PC-3 (cell line): ENCODE measurements at regions not wholly inside any gene's neighbourhood (a gene's known extent, or its start where the extent isn't known, plus 50 kb on each side); places are given as distances from the start of the nearest gene placed in this dataset.

Experiments
- ATAC-seq: fragments of 200-7000 bp; cut with Tn5 transposase; 2 replicates; pipeline ENCODE4 v1.9.1; 2020; ENCODE audit warnings: mild to moderate bottlenecking, moderate library complexity
- BruUV-seq: library from RNA; stranded (reverse); fragments of 400-500 nt; replicated peaks from 2 replicates; lab custom pipeline; 2021; lab: Mats Ljungman, UMichigan
- CTCF ChIA-PET: fragments of 300-600 bp; sonication (Branson Sonifier 250); formaldehyde crosslinking; loops from one replicate; lab custom pipeline; 2022; ENCODE audit warnings: antibody characterized with exemption; lab: Charles Lee
- POLR2A ChIA-PET: fragments of 300-600 bp; sonication (Branson Sonifier 250); formaldehyde crosslinking; loops from one replicate; lab custom pipeline; 2022; ENCODE audit warnings: antibody characterized with exemption; ENCODE audit not compliant: unreplicated experiment; lab: Charles Lee
- DNase-seq: peaks from one replicate; pipeline ENCODE4 v3.0.0-alpha.2; 2015
- H2AFZ ChIP-seq: fragments of 300-600 bp; sonication (generic); 2 replicates; pipeline ENCODE4 v1.6.0; 2016; ENCODE audit warnings: antibody characterized with exemption, low read length
- H3F3A ChIP-seq: fragments of 300-600 bp; sonication (generic); one replicate; pipeline ENCODE4 v1.6.0; 2017; ENCODE audit warnings: antibody characterized with exemption, low read length, control low read depth, mild to moderate bottlenecking; ENCODE audit not compliant: unreplicated experiment
- H3K27ac ChIP-seq: fragments of 300-600 bp; sonication (generic); 2 replicates; pipeline ENCODE4 v1.5.1; 2016; ENCODE audit warnings: mild to moderate bottlenecking, low read length
- H3K27me3 ChIP-seq: fragments of 300-600 bp; sonication (generic); 2 replicates; pipeline ENCODE4 v1.6.1; 2016; ENCODE audit warnings: low read length, mixed read lengths
- H3K36me3 ChIP-seq: fragments of 300-600 bp; sonication (generic); 2 replicates; pipeline ENCODE4 v1.6.1; 2016; ENCODE audit warnings: low read depth, mixed run types, low read length, mixed read lengths
- H3K4me1 ChIP-seq: fragments of 300-600 bp; sonication (generic); 2 replicates; pipeline ENCODE4 v1.5.1; 2016; ENCODE audit warnings: low read length; ENCODE audit not compliant: insufficient read depth
- H3K4me2 ChIP-seq: fragments of 300-600 bp; sonication (generic); 2 replicates; pipeline ENCODE4 v1.6.0; 2016; ENCODE audit warnings: low read length
- H3K4me3 ChIP-seq: fragments of 300-600 bp; sonication (generic); 2 replicates; pipeline ENCODE4 v1.5.1; 2016; ENCODE audit warnings: mild to moderate bottlenecking, low read length, mixed read lengths
- H3K79me2 ChIP-seq: fragments of 300-600 bp; sonication (generic); 2 replicates; pipeline ENCODE4 v1.6.1; 2017; ENCODE audit warnings: low read length, mixed read lengths
- H3K9ac ChIP-seq: fragments of 300-600 bp; sonication (generic); 2 replicates; pipeline ENCODE4 v1.6.0; 2016; ENCODE audit warnings: mild to moderate bottlenecking, low read length
- H3K9me2 ChIP-seq: fragments of 300-600 bp; sonication (generic); replicated peaks from 2 replicates; pipeline ENCODE4 v1.6.1; 2016; ENCODE audit warnings: mixed run types, low read length, mixed read lengths
- H3K9me3 ChIP-seq: fragments of 300-600 bp; sonication (generic); 2 replicates; pipeline ENCODE4 v1.6.1; 2016; ENCODE audit warnings: low read length, mixed read lengths
- H4K20me1 ChIP-seq: fragments of 300-600 bp; sonication (generic); 2 replicates; pipeline ENCODE4 v1.6.1; 2016; ENCODE audit warnings: low read length, mixed read lengths
- EZH2 ChIP-seq: fragments of 300-600 bp; sonication (generic); IDR thresholded peaks from one replicate; pipeline ENCODE4 v1.6.1; 2017; ENCODE audit warnings: antibody characterized with exemption, mild to moderate bottlenecking, low read length; ENCODE audit not compliant: unreplicated experiment
- EZH2phosphoT487 ChIP-seq: fragments of 300-600 bp; sonication (generic); IDR thresholded peaks from 2 replicates; pipeline ENCODE4 v1.6.1; 2018; ENCODE audit warnings: mild to moderate bottlenecking, antibody characterized with exemption, low read length, borderline replicate concordance
- intact Hi-C: fragments of 100-400 bp; cut with micrococcal nuclease; formaldehyde crosslinking; loops from 2 replicates; pipeline ENCODE4 v1.9.0; 2023
- TF ChIP-seq, protein P1 (sequence below): fragments of 300-600 bp; sonication (generic); conservative IDR thresholded peaks from 2 replicates; pipeline ENCODE4 v1.5.1; 2017; ENCODE audit warnings: antibody characterized with exemption, low read depth, mild to moderate bottlenecking, low read length

- no peak overlapping the region for H3K4me2 ChIP-seq
- no peaks in the 10 kb centered on the region for H3K36me3 ChIP-seq
- no TSS peak for BruUV-seq
- no peaks in the 10 kb centered on the region for H3K9me3 ChIP-seq
- no peak overlapping the region for H2AFZ ChIP-seq
- H3K4me3 ChIP-seq = no peak overlapping the region
- ATAC-seq (no peak), DNase-seq (no peak)
- H3K79me2 ChIP-seq = no peaks in the 10 kb centered on the region
- H3K27ac ChIP-seq = no peak overlapping the region
- H4K20me1 ChIP-seq = no peaks in the 10 kb centered on the region
- CTCF ChIA-PET = no interaction called here
- POLR2A ChIA-PET = no interaction called here
- no peak overlapping the region for H3K9ac ChIP-seq
- no peaks in the 10 kb centered on the region for H3F3A ChIP-seq
- no peaks in the 10 kb centered on the region for H3K4me1 ChIP-seq
- intact Hi-C loops = no loop called here
- no peaks in the 10 kb centered on the region for H3K9me2 ChIP-seq
- H3K27me3 ChIP-seq = no peaks in the 10 kb centered on the region
- TF ChIP-seq EZH2 = no peak
Observed at GRCh38 chr3:159216311-159216710, 414.5 kb downstream of the MFSD1 start.

- Histone ChIP-seq H2AFZ (no peak overlapping the region), H3K4me1 (no peaks in the 10 kb centered on the region), H3K27ac (no peak overlapping the region), H3K27me3 (no peaks in the 10 kb centered on the region), H3K4me2 (no peak overlapping the region), H3K9ac (no peak overlapping the region), H3K9me3 (no peaks in the 10 kb centered on the region), H3K9me2 (no peaks in the 10 kb centered on the region), H3K36me3 (no peaks in the 10 kb centered on the region), H3K4me3 (no peak overlapping the region), H3K79me2 (no peaks in the 10 kb centered on the region), H4K20me1 (no peaks in the 10 kb centered on the region), H3F3A (no peaks in the 10 kb centered on the region)
- no peak for TF ChIP-seq EZH2
- no peak for TF ChIP-seq EZH2phosphoT487
- TF ChIP-seq, protein P1, sequence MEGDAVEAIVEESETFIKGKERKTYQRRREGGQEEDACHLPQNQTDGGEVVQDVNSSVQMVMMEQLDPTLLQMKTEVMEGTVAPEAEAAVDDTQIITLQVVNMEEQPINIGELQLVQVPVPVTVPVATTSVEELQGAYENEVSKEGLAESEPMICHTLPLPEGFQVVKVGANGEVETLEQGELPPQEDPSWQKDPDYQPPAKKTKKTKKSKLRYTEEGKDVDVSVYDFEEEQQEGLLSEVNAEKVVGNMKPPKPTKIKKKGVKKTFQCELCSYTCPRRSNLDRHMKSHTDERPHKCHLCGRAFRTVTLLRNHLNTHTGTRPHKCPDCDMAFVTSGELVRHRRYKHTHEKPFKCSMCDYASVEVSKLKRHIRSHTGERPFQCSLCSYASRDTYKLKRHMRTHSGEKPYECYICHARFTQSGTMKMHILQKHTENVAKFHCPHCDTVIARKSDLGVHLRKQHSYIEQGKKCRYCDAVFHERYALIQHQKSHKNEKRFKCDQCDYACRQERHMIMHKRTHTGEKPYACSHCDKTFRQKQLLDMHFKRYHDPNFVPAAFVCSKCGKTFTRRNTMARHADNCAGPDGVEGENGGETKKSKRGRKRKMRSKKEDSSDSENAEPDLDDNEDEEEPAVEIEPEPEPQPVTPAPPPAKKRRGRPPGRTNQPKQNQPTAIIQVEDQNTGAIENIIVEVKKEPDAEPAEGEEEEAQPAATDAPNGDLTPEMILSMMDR = no peak
- POLR2A ChIA-PET = no interaction called here
- intact Hi-C loops = no loop called here
- ATAC-seq (no peak), DNase-seq (no peak)
- CTCF ChIA-PET = no interaction called here
- no TSS peak for BruUV-seq
Observed at GRCh38 chr3:159219231-159219630, 417.4 kb downstream of the MFSD1 start.

- CTCF ChIA-PET = no interaction called here
- DNase-seq (no peak), ATAC-seq (no peak)
- no peaks in the 10 kb centered on the region for H3K27me3 ChIP-seq
- H3K9me3 ChIP-seq = no peaks in the 10 kb centered on the region
- TF ChIP-seq, protein P1 = no peak
- TF ChIP-seq EZH2phosphoT487 (no peak), EZH2 (no peak)
- no peak overlapping the region for H3K27ac ChIP-seq
- H3K79me2 ChIP-seq = no peaks in the 10 kb centered on the region
- H3K4me1 ChIP-seq = no peaks in the 10 kb centered on the region
- POLR2A ChIA-PET = interaction anchor here (0.6 kb wide), 1 partner anchor 21 kb away, joined by 4 read pairs; no protein-coding TSS in a partner anchor
- no peak overlapping the region for H3K9ac ChIP-seq
- no peaks in the 10 kb centered on the region for H3K9me2 ChIP-seq
- H4K20me1 ChIP-seq = no peaks in the 10 kb centered on the region
- no peak overlapping the region for H3K4me3 ChIP-seq
- H3K4me2 ChIP-seq = no peak overlapping the region
- BruUV-seq = no TSS peak
- no peak overlapping the region for H2AFZ ChIP-seq
- intact Hi-C loops = no loop called here
- no peaks in the 10 kb centered on the region for H3K36me3 ChIP-seq
- H3F3A ChIP-seq = no peaks in the 10 kb centered on the region
Observed at GRCh38 chr3:159221335-159221734, 419.5 kb downstream of the MFSD1 start.
